GM23248 (cell line): ENCODE measurements at regions not wholly inside any gene's neighbourhood (a gene's known extent, or its start where the extent isn't known, plus 50 kb on each side); places are given as distances from the start of the nearest gene placed in this dataset.

Source experiments
- DNase-seq: peaks from one replicate; pipeline ENCODE4 v3.0.0-alpha.2; 2015
- H2AFZ ChIP-seq: fragments of 200-600 bp; sonication (generic); 2 replicates; pipeline ENCODE4 v1.6.1; 2016; ENCODE audit warnings: antibody characterized with exemption
- H3F3A ChIP-seq: fragments of 200-600 bp; sonication (generic); 2 replicates; pipeline ENCODE4 v1.6.1; 2016; ENCODE audit warnings: mild to moderate bottlenecking, antibody characterized with exemption, mixed run types; ENCODE audit not compliant: insufficient read depth
- H3K27ac ChIP-seq: fragments of 200-600 bp; sonication (generic); 2 replicates; pipeline ENCODE4 v1.5.1; 2016; ENCODE audit warnings: mild to moderate bottlenecking
- H3K27me3 ChIP-seq: fragments of 200-600 bp; sonication (generic); replicated peaks from 2 replicates; pipeline ENCODE4 v1.6.1; 2016; ENCODE audit warnings: mild to moderate bottlenecking; ENCODE audit not compliant: insufficient read depth
- H3K36me3 ChIP-seq: fragments of 200-600 bp; sonication (generic); 2 replicates; pipeline ENCODE4 v1.6.1; 2016; ENCODE audit warnings: low read depth, mild to moderate bottlenecking
- H3K4me1 ChIP-seq: fragments of 200-600 bp; sonication (generic); 2 replicates; pipeline ENCODE4 v1.6.1; 2016; ENCODE audit warnings: mild to moderate bottlenecking; ENCODE audit not compliant: insufficient read depth
- H3K4me2 ChIP-seq: fragments of 200-600 bp; sonication (generic); one replicate; pipeline ENCODE4 v1.6.1; 2016; ENCODE audit warnings: mild to moderate bottlenecking; ENCODE audit not compliant: unreplicated experiment
- H3K4me3 ChIP-seq: fragments of 200-600 bp; sonication (generic); 2 replicates; pipeline ENCODE4 v1.5.1; 2016; ENCODE audit warnings: mild to moderate bottlenecking
- H3K79me2 ChIP-seq: fragments of 200-600 bp; sonication (generic); 2 replicates; pipeline ENCODE4 v1.6.1; 2016; ENCODE audit warnings: mild to moderate bottlenecking; ENCODE audit not compliant: insufficient read depth
- H3K9ac ChIP-seq: fragments of 200-600 bp; sonication (generic); 2 replicates; pipeline ENCODE4 v1.6.1; 2016; ENCODE audit warnings: mild to moderate bottlenecking
- H3K9me2 ChIP-seq: fragments of 200-600 bp; sonication (generic); 2 replicates; pipeline ENCODE4 v1.6.1; 2016; ENCODE audit warnings: mixed run types, mild to moderate bottlenecking, moderate library complexity; ENCODE audit not compliant: insufficient read depth
- H3K9me3 ChIP-seq: fragments of 200-600 bp; sonication (generic); one replicate; pipeline ENCODE4 v1.6.1; 2017; ENCODE audit warnings: low read depth
- H4K20me1 ChIP-seq: fragments of 200-600 bp; sonication (generic); 2 replicates; pipeline ENCODE4 v1.6.0; 2016; ENCODE audit not compliant: insufficient read depth
- EZH2 ChIP-seq: fragments of 200-600 bp; sonication (generic); IDR thresholded peaks from 2 replicates; pipeline ENCODE4 v1.6.1; 2018; ENCODE audit warnings: antibody characterized with exemption, mild to moderate bottlenecking; ENCODE audit not compliant: insufficient read depth, poor library complexity, severe bottlenecking
- EZH2phosphoT487 ChIP-seq: fragments of 200-600 bp; sonication (generic); IDR thresholded peaks from 2 replicates; pipeline ENCODE4 v1.6.1; 2018; ENCODE audit warnings: antibody characterized with exemption, moderate library complexity, mild to moderate bottlenecking, low read depth; ENCODE audit not compliant: insufficient read depth
- WGBS, 2 experiments: methylation state at CpG; one replicate each; pipeline ENCODE4 v1.1.6; 2015 to 2017; ENCODE audit warnings: low lambda C conversion rate in 2 of 2, low coverage in 1 of 2; ENCODE audit errors: missing lambda C conversion rate in 2 of 2; 5-methylcytosine and 5-hydroxymethylcytosine counted together
- in situ Hi-C: fragments of 300-500 bp; cut with MboI; formaldehyde crosslinking; loops from 2 replicates; pipeline ENCODE4 v1.15.0; 2020

GRCh38 chr6:92169506-92169905, 1249.9 kb downstream of the EPHA7 start:
- no peaks in the 10 kb centered on the region for H3F3A ChIP-seq
- H3K4me1 ChIP-seq, result no peaks in the 10 kb centered on the region
- no peaks in the 10 kb centered on the region for H3K36me3 ChIP-seq
- TF ChIP-seq EZH2, result no peak
- no peak for TF ChIP-seq EZH2phosphoT487
- no peak overlapping the region for H2AFZ ChIP-seq
- no peak overlapping the region for H3K4me2 ChIP-seq
- H4K20me1 ChIP-seq, result no peaks in the 10 kb centered on the region
- H3K79me2 ChIP-seq, result no peaks in the 10 kb centered on the region
- 7 to 13% methylated on average over 1 of the region's 1 CpG for WGBS, 2 experiments
- no peaks in the 10 kb centered on the region for H3K27me3 ChIP-seq
- no peak overlapping the region for H3K9ac ChIP-seq
- no peaks in the 10 kb centered on the region for H3K9me3 ChIP-seq
- no peak overlapping the region for H3K4me3 ChIP-seq
- no peak overlapping the region for H3K27ac ChIP-seq
- in situ Hi-C loops, result no loop called here
- H3K9me2 ChIP-seq, result no peaks in the 10 kb centered on the region
- DNase-seq, result no peak

GRCh38 chr6:92166666-92167065, 1252.7 kb downstream of the EPHA7 start:
- Histone ChIP-seq H3K9me3 (no peaks in the 10 kb centered on the region), H3K9me2 (no peaks in the 10 kb centered on the region), H2AFZ (no peak overlapping the region), H3K9ac (no peak overlapping the region), H3F3A (no peaks in the 10 kb centered on the region), H4K20me1 (no peaks in the 10 kb centered on the region), H3K27me3 (no peaks in the 10 kb centered on the region), H3K4me2 (no peak overlapping the region), H3K27ac (no peak overlapping the region), H3K79me2 (no peaks in the 10 kb centered on the region), H3K4me1 (no peaks in the 10 kb centered on the region), H3K36me3 (no peaks in the 10 kb centered on the region), H3K4me3 (no peak overlapping the region)
- TF ChIP-seq EZH2phosphoT487, result no peak
- no peak for TF ChIP-seq EZH2
- in situ Hi-C loops, result no loop called here
- no peak for DNase-seq

DNA sequence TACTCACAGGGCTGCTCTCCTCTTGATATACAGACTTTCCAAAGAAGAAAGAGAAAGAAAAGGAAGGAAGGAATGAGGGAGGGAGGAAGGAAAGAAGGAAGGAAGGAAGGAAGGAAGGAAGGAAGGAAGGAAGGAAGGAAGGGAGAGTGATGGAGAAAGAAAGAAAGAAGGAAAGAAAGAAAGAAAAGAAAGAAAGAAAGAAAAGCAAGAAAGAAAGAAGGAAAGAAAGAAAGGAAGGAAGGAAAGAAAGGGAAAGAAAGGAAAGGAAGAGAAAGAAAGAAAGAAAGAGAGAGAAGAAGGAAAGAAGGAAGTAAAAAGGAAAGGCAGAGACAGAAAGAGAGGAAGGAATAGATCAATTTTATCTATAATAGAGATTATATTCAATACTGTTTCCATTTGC, 1257.4 kb downstream of the EPHA7 start:
- TF ChIP-seq EZH2, result no peak
- no peak for TF ChIP-seq EZH2phosphoT487
- Histone ChIP-seq H3K36me3 (no peaks in the 10 kb centered on the region), H3F3A (no peaks in the 10 kb centered on the region), H2AFZ (no peak overlapping the region), H3K4me3 (no peak overlapping the region), H3K9ac (no peak overlapping the region), H4K20me1 (no peaks in the 10 kb centered on the region), H3K79me2 (no peaks in the 10 kb centered on the region), H3K4me1 (no peaks in the 10 kb centered on the region), H3K4me2 (no peak overlapping the region), H3K9me3 (no peaks in the 10 kb centered on the region), H3K27ac (no peak overlapping the region), H3K9me2 (no peaks in the 10 kb centered on the region), H3K27me3 (no peaks in the 10 kb centered on the region)
- no peak for DNase-seq
- in situ Hi-C loops, result no loop called here

DNA sequence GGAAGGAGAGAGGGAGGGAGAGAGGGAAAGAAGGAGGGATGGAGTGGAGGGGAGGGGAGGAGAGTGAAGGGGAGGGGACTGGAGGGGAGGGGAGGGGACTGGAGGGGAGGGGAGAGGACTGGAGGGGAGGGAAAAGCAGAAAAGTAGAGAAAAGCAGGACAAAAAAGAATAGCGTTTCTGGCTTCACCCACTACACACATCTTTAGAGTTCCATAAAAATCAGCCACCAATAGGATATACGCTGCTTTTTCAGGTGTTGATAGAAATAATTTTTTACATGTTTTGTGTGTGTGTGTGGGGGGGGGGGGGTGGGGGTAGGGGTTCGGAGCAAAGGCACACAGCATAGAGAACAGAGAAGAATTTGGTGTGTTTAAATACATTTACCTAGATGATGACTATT, 1259.1 kb downstream of the EPHA7 start:
- Histone ChIP-seq H3F3A (no peaks in the 10 kb centered on the region), H3K9me2 (no peaks in the 10 kb centered on the region), H3K36me3 (no peaks in the 10 kb centered on the region), H3K4me3 (no peak overlapping the region), H3K4me1 (no peaks in the 10 kb centered on the region), H2AFZ (no peak overlapping the region), H3K4me2 (no peak overlapping the region), H3K9ac (no peak overlapping the region), H3K27me3 (no peaks in the 10 kb centered on the region), H3K9me3 (no peaks in the 10 kb centered on the region), H4K20me1 (no peaks in the 10 kb centered on the region), H3K79me2 (no peaks in the 10 kb centered on the region), H3K27ac (no peak overlapping the region)
- WGBS, 2 experiments, result 48 to 56% methylated on average over 2 to 3 of the region's 3 CpGs
- no peak for DNase-seq
- TF ChIP-seq EZH2phosphoT487 (no peak), EZH2 (no peak)
- in situ Hi-C loops, result no loop called here

DNA sequence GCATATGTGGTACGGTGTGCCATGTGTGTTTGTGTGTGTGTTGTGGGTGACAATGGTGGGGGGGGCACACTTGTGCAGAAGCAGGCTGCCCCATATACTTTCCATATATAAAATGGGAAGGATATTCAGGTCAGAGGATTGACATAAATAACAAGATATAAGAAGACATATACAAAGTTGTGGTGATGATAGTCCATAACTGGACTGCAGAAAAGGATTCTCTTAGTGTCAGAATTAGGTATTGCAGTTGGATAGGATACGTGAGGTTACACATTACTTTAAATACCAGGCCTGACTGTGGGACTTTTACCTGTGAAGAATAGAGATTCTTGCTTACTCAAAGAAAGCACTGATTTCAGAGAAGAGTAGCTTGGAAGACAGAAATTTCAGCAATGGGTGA, 1260.3 kb downstream of the EPHA7 start:
- Histone ChIP-seq H3K9me3 (no peaks in the 10 kb centered on the region), H3K79me2 (no peaks in the 10 kb centered on the region), H3K4me2 (no peak overlapping the region), H3K9ac (no peak overlapping the region), H2AFZ (no peak overlapping the region), H3K27ac (no peak overlapping the region), H4K20me1 (no peaks in the 10 kb centered on the region), H3K27me3 (no peaks in the 10 kb centered on the region), H3K4me1 (no peaks in the 10 kb centered on the region), H3K9me2 (no peaks in the 10 kb centered on the region), H3K36me3 (no peaks in the 10 kb centered on the region), H3K4me3 (no peak overlapping the region), H3F3A (no peaks in the 10 kb centered on the region)
- TF ChIP-seq EZH2, result no peak
- TF ChIP-seq EZH2phosphoT487, result no peak
- in situ Hi-C loops, result no loop called here
- DNase-seq, result no peak
- 17 to 19% methylated on average over 2 of the region's 2 CpGs for WGBS, 2 experiments
